ENCODE measurements at regions not wholly inside any gene's neighbourhood (a gene's known extent, or its start where the extent isn't known, plus 50 kb on each side); places are given as distances from the start of the nearest gene placed in this dataset.

DNA sequence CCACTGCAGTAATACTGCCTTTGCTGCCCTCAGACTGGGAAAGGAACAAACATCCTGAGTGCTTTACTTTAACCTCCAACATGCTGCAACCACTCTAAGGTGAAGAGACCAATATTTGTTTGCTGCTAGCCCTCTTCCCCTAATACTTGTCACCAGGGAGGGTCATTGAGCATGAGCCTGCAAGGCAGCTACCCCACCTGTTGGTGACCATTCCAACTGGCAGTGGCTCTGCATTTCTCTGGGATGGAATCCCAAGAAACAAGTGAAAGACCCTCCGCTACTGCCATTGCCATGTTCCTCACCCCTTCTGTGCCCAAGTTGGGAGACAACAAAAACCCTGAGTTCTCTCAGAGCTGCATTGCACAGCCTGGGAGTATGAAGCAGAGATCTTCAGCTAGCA is 462.7 kb downstream of the ZBBX start:
- Histone ChIP-seq H3K27ac (ENCODE audit: extremely low read depth, low read depth, low read length) (no peak overlapping the region), H3K9me3 (replicated peaks; ENCODE audit: control insufficient read depth, insufficient read depth, low read depth, low read length) (no peaks in the 10 kb centered on the region), H3K36me3 (ENCODE audit: control insufficient read depth, insufficient read depth, low read length) (no peaks in the 10 kb centered on the region), H3K9me1 (ENCODE audit: control insufficient read depth, insufficient read depth, low read length) (no peaks in the 10 kb centered on the region), H3K79me2 (ENCODE audit: control insufficient read depth, insufficient read depth, low read length) (no peaks in the 10 kb centered on the region), H3K4me1 (replicated peaks in 1 of 2; ENCODE audit: control insufficient read depth in 2 of 2, insufficient read depth in 2 of 2, low read length in 2 of 2) (no peaks in the 10 kb centered on the region), H3K27me3 (ENCODE audit: control insufficient read depth in 2 of 2, insufficient read depth in 2 of 2, low read length in 2 of 2) (no peaks in the 10 kb centered on the region), H2AFZ (ENCODE audit: low read depth, low read length) (no peak overlapping the region), H3K4me2 (ENCODE audit: insufficient read depth, low read length) (no peak overlapping the region), H3K4me3 (no peak overlapping the region), H3K9ac (ENCODE audit: insufficient read depth in 1 of 2, low read depth in 2 of 2, low read length in 2 of 2) (no peak overlapping the region), H4K20me1 (replicated peaks; ENCODE audit: control insufficient read depth, insufficient read depth, low read length) (no peaks in the 10 kb centered on the region)
- intact Hi-C loops (cut with micrococcal nuclease) (no loop called here), in situ Hi-C loops (cut with MboI) (no loop called here)
- TF ChIP-seq CBFA2T3 (IDR thresholded peaks at IDR 0.05): no peak
- TF ChIP-seq, protein P1, sequence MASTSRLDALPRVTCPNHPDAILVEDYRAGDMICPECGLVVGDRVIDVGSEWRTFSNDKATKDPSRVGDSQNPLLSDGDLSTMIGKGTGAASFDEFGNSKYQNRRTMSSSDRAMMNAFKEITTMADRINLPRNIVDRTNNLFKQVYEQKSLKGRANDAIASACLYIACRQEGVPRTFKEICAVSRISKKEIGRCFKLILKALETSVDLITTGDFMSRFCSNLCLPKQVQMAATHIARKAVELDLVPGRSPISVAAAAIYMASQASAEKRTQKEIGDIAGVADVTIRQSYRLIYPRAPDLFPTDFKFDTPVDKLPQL (IDR thresholded peaks at IDR 0.05; ENCODE audit: extremely low read depth, insufficient read length): no peak
- TF ChIP-seq ZNF253 (CRISPR knock-in tag; conservative IDR thresholded peaks at IDR 0.05): no peak
- TF ChIP-seq PHB (CRISPR knock-in tag; IDR thresholded peaks at IDR 0.05): no peak
- TF ChIP-seq, protein P2, sequence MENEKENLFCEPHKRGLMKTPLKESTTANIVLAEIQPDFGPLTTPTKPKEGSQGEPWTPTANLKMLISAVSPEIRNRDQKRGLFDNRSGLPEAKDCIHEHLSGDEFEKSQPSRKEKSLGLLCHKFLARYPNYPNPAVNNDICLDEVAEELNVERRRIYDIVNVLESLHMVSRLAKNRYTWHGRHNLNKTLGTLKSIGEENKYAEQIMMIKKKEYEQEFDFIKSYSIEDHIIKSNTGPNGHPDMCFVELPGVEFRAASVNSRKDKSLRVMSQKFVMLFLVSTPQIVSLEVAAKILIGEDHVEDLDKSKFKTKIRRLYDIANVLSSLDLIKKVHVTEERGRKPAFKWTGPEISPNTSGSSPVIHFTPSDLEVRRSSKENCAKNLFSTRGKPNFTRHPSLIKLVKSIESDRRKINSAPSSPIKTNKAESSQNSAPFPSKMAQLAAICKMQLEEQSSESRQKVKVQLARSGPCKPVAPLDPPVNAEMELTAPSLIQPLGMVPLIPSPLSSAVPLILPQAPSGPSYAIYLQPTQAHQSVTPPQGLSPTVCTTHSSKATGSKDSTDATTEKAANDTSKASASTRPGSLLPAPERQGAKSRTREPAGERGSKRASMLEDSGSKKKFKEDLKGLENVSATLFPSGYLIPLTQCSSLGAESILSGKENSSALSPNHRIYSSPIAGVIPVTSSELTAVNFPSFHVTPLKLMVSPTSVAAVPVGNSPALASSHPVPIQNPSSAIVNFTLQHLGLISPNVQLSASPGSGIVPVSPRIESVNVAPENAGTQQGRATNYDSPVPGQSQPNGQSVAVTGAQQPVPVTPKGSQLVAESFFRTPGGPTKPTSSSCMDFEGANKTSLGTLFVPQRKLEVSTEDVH (IDR thresholded peaks at IDR 0.05; ENCODE audit: low read depth, partially characterized antibody): no peak
- TF ChIP-seq RBM22 (IDR thresholded peaks at IDR 0.05; ENCODE audit: low read depth, low read length, poor library complexity, severe bottlenecking): no peak
- no peak for TF ChIP-seq TCF7L2 (IDR thresholded peaks at IDR 0.05; ENCODE audit: low read depth, low read length)
- TF ChIP-seq SRSF3 (IDR thresholded peaks at IDR 0.05; ENCODE audit: insufficient read depth, low read length): no peak
- TF ChIP-seq FUS (optimal IDR thresholded peaks at IDR 0.05; ENCODE audit: low read depth, low read length): no peak
- no peak for TF ChIP-seq NEUROD1 (IDR thresholded peaks at IDR 0.05; ENCODE audit: borderline replicate concordance, low read depth, low read length, partially characterized antibody)
- no peak for TF ChIP-seq XRCC4 (IDR thresholded peaks at IDR 0.05; ENCODE audit: extremely low read depth, insufficient read depth, insufficient read length)
- no peak for TF ChIP-seq MCM3 (IDR thresholded peaks at IDR 0.05)
- TF ChIP-seq PCBP1 (IDR thresholded peaks at IDR 0.05; ENCODE audit: low read depth, low read length, poor library complexity, severe bottlenecking): no peak
- CTCF ChIA-PET (ENCODE audit: low intra/inter-chr PET ratio): no interaction called here
- DNase-seq (ENCODE audit: extremely low read depth in 1 of 4, low spot score in 3 of 4): no peak
- ATAC-seq: no peak
- POLR2A ChIA-PET: no interaction called here
- no peak for FAIRE-seq
- BruUV-seq (replicated peaks): no TSS peak
- WGBS (ENCODE audit: insufficient coverage, low coverage, missing lambda C conversion rate): 0% methylated on average over 1 of the region's 1 CpG

Data from K562 (cell line).